B cell (primary cell): ENCODE measurements at regions not wholly inside any gene's neighbourhood (a gene's known extent, or its start where the extent isn't known, plus 50 kb on each side); places are given as distances from the start of the nearest gene placed in this dataset.

ENCODE experiments used
- CTCF ChIP-seq: fragments of 200-600 bp; IDR thresholded peaks from one replicate; pipeline ENCODE4 v1.8.0; 2022; ENCODE audit warnings: antibody characterized with exemption, mild to moderate bottlenecking
- EZH2 ChIP-seq: IDR thresholded peaks from 2 replicates; pipeline ENCODE4 v1.6.1; 2012; ENCODE audit warnings: borderline replicate concordance, low read depth, mild to moderate bottlenecking, moderate library complexity, low read length; ENCODE audit not compliant: insufficient read depth, poor library complexity, severe bottlenecking

- TF ChIP-seq CTCF = no peak
- no peak for TF ChIP-seq EZH2
Measured at GRCh38 chr3:71873093-71873611, 88.2 kb upstream of the PROK2 start.
